T-helper 1 cell treated with Interleukin-12 subunit alpha and Interleukin-12 subunit beta and Interleukin-4 antibody, amounts not matched to agents 30 ng/mL and 1 ng/mL, for 36 hours (primary cell): ENCODE measurements at regions not wholly inside any gene's neighbourhood (a gene's known extent, or its start where the extent isn't known, plus 50 kb on each side); places are given as distances from the start of the nearest gene placed in this dataset.
"Not testable (repeated sequence)": the region's sequence is repeated elsewhere in the genome, so short reads cannot be mapped to it uniquely, and the experiment has no call there.

Experiments
- intact Hi-C: fragments of 100-400 bp; cut with micrococcal nuclease; formaldehyde crosslinking; loops from one replicate; pipeline ENCODE4 v1.15.1; 2024

DNA sequence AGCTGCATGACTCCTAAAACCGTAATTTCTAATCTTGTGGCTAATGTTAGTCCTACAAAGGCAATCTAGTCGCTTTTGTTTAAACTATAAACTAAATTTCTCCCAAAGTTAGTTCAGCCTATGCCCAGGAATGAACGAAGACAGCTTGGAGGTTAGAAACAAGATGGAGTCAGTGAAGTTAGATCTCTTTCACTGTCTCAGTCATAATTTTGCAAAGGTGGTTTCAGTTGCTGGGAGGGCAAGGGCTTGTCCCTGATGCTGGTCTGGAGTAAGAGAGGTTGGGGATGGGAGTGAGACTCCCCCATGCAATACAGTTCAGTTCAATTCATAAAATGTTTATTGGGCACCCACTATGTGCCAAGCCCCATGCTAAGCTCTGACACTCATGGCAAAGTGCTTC, 362.1 kb downstream of the TYW1 start:
- intact Hi-C loops = not testable (repeated sequence)

DNA sequence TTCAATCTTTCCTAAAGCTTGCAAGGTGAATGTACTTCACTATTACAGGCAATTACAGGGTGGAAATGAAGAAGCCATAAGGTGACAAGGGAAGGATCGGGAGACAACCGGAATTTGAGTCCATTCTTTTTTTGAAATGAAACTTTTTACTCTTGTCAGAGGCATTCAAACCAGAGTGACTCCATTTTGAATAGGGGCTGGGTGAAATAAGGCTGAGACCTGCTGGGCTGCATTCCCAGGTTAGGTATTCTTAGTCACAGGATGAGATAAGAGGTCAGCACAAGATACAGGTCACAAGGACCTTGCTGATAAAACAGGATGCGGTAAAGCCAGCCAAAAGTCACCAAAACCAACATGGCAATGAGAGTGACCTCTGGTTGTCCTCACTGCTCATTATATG, 363.3 kb downstream of the TYW1 start:
- intact Hi-C loops = no loop called here

DNA sequence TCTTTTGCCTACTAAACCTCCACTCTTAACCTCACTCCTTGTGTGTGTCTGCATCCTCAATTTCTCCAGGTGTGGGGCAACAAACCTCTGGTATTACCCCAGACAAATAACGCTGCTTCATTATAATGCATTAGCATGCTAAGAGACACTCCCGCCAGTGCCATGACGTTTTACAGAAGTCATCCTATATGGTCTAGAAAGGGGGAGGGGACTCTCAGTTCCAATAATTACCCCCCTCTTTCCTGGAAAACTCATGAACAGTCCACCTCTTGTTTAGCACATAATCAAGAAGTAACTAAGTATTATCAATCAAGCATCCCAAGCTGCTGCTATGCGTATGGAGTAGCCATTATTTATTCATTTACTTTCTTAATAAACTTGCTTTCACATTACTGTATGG, 364.5 kb downstream of the TYW1 start:
- intact Hi-C loops = no loop called here

- intact Hi-C loops = no loop called here
Measured at GRCh38 chr7:67364441-67365017, 367.9 kb downstream of the TYW1 start.

- intact Hi-C loops = loop anchor here (10.0 kb wide), 1 partner anchor 253 kb away; no protein-coding TSS in a partner anchor
Measured at GRCh38 chr7:67371429-67372305, 375.0 kb downstream of the TYW1 start.

GRCh38 chr7:67373389-67373788, 376.8 kb downstream of the TYW1 start:
- intact Hi-C loops = loop anchor here (10.0 kb wide), 1 partner anchor 251 kb away; no protein-coding TSS in a partner anchor

- intact Hi-C loops = loop anchor here (10.0 kb wide), 1 partner anchor 249 kb away; no protein-coding TSS in a partner anchor
Measured at GRCh38 chr7:67375427-67375826, 378.8 kb downstream of the TYW1 start.

DNA sequence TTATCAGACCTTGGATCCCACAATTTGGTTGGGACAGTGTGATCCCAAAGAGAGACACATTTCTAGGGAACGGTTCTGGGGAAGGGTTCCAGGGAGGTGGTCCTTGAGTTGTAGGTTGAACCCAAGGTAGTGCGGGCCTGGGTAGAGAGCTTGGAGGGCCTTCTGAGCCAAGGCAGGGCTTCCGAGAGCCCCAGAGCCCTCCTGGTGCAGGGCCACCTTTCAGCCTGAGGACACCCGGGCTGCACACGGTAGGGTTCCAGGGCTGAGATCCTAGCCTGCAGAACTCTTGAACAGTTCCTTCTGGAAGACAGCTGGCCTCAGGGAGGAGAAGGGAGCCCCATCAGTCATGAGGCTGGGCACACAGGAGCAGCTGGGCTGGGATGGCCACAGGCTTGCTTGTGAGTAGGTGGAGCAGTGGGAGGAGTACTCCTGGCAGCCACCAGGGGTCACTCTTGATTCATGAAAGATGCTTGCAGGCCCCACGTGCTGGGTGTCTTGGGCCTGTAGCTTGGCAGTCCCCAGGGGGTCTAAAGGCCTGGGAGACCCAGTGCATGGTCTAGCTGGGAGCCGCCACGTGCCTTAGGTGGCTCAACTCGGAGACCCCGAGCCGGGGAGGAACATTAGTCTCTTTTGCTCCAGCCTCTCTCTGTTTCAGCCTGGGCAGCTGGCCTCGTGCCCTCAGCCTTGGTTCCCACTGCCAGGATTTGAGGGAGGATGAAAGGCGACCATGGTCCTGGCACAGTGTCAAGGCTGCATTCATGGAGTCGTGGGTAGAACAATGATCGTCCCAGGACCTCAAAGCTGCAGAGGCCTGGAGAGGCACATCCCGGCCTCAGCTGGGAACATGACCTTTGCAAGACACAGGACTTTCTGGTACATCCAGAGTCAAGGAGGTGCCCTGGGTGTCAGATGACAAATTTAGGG, 381.6 kb downstream of the TYW1 start:
- intact Hi-C loops = loop anchor here (10.0 kb wide), 1 partner anchor 247 kb away; no protein-coding TSS in a partner anchor

- intact Hi-C loops = no loop called here
Measured at GRCh38 chr7:67380326-67380725, 383.7 kb downstream of the TYW1 start.

- intact Hi-C loops = no loop called here
Measured at GRCh38 chr7:67380858-67381257, 384.2 kb downstream of the TYW1 start.

DNA sequence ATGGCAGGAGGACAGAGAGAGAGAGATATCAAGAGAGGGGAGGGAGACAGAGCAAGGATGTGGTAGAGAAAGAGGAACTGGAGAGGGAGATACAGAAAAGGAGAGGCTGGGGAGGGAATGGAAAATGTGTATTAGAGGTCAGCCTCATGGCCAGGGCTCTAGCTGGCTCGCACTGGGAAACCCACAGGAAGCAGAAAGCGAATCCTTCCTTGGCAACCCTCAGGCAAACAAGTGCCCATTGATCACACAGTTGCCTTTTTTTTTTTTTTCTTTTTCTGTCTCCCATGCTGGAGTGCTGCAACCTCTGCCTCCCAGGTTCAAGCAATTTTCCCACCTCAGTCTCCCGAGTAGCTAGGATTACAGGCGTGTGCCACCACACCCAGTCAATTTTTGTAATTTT, 391.2 kb downstream of the TYW1 start:
- intact Hi-C loops = no loop called here

GRCh38 chr7:67391168-67391567, 394.5 kb downstream of the TYW1 start:
- intact Hi-C loops = no loop called here

DNA sequence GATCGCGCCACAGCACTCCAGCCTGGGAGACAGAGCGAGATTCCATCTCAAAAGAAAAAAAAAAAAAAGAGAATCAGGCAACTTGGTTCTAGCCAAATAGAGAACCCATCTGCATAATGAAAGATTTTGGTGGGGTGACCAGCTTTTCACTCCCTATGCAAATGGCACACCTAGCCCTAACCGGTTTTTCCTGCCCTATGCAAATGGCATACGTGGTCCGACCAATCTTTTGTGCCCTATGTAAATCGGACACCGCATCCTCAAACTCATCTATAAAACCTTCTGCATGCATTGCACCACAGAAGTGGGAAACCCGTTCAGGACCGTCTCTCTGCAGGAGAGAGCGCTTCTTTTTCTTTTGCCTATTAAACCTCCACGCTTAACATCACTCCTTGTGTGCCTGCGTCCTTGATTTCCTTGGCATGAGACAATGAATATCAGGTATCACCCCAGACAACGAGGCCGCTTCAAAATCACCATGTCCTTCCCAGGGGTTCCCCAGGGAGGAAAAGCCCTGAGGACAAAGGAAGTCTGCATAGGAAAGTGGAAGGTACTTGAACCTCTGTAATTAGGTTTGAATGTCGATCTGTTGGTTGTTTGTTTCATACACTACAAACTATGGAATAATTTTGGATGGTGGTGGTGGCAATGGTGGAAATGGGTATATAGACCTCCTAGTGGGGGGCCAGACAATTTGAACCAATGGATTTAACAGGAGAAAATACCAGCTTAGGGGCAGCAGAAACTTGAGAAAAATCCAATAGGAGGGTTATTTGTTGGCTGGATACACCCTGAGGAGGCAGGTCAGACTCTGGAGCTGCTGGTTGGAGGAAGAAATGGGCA, 396.2 kb downstream of the TYW1 start:
- intact Hi-C loops = loop anchor here (1.0 kb wide), 1 partner anchor 30 kb away; no protein-coding TSS in a partner anchor

- intact Hi-C loops = no loop called here
Measured at GRCh38 chr7:67393903-67394302, 397.3 kb downstream of the TYW1 start.

DNA sequence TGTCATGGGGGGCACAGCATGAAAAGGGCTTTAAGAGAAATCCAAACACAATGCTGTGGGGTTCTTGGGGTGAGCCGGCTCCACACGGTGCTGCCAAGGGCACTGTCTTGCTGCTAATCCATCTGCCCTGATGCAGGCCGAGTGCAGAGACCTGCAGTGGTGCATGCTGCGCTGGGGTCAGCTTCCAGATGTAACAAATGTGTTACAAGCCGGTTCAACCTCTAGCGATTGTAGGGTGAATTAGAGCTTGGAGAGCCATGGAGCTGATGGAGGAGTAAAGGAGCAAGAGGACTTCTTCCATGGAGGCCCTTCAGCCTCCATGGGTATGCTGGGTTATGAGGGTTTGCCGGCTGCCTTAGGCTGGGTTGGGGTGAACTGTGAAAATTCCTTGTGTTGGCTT, 402.3 kb downstream of the TYW1 start:
- intact Hi-C loops = no loop called here

GRCh38 chr7:67401492-67401891, 404.9 kb downstream of the TYW1 start:
- intact Hi-C loops = no loop called here

DNA sequence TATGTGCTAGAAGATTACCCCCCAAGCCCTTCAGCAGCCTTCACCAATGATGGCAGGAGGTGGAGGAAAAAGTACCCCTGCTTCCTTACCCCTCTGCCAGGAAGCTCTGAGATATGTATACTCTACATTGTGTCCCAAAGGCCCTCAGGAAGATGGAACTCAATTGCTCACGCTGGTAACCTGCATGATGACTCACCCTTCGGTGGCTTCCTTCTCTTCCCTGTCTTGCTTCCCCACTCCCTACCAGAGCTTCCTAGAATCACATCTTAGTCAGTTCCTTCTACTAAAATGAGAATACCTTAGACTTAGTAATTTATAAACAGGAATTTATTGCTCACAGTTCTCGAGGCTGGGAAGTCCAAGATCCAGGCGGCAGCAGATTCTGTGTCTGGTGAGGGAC, 405.6 kb downstream of the TYW1 start:
- intact Hi-C loops = no loop called here

DNA sequence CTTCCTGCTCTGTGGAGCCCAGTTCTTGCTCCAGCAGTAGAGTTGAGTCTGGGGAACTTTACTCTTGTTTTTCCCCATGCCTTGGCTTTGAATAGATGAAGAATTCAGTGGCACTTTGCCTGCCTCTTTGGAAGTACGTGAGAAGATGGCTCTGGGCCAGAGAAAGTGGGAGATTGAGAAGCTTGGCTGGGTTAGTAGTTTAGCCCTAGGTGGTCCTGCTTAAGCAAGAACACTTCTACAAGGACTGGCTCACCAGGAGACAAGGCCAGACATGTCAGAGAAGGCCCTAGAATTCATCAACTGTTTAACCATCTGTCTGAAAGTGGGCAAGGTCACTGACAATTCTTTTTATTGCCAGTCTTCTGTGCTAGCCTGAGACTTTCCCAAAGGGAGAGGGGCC, 410.3 kb downstream of the TYW1 start:
- intact Hi-C loops = no loop called here

DNA sequence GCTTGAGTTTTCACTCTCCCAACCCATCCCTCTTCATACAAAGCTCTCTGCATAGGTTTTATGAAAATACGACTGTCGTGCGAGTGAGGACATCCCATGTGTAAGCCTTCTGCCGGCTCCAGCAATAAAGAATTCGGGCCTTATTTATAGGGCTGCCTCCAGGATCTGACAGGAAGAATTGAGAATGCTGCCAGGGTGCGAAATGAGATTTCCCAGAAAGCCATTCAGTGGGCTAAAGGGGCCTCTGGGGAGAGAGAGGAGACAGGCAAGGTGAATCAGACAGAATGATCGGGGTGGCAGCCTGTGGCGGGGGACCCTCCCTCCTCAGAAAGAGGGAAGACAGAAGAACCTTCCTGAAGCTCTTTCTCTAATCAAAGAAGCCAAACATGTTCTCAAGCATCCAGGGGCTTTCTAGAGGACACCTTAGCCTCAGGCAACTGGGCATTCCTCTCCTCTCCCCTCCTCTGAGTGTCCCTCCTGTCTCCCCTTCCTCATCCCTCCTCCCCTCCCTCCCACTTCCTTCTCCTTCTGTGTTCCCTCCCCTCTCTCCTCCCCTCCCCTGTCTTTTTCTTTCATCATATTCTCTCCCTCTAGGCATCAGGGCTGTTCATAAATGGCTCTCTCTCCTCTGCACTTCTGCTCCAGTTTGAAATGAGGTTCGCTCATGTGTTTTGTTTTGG, 410.9 kb downstream of the TYW1 start:
- intact Hi-C loops = no loop called here

DNA sequence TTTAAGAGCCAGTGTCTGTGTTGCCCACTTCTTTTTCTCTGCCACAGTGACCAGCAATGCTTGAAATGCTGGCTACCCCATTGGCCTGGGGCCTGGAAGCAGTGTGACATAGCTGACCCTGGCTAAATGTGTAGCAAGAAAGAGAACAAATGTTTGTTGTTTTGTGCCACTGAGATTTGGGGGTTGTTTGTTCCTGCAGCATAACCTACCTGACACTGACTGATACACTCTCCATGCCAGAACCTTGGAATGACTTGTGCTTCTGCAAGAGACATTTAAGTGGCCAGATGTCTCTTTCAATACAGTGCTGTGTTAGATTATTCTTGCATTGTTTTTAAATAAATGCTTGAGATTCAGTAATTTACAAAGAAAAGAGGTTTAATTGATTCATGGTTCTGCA, 411.5 kb downstream of the TYW1 start:
- intact Hi-C loops = no loop called here
